Activated T-cell treated with anti-CD3 and anti-CD28 coated beads, Interleukin-2, amount 50 U/mL, for 1 hour (primary cell): ENCODE measurements at regions not wholly inside any gene's neighbourhood (a gene's known extent, or its start where the extent isn't known, plus 50 kb on each side); places are given as distances from the start of the nearest gene placed in this dataset.

Experiments
- DNase-seq: peaks from one replicate; pipeline ENCODE4 v3.0.0-alpha.2; 2020

- no peak for DNase-seq
These were observed 398.2 kb upstream of the MEF2C start for GRCh38 chr5:89281211-89281610.

GRCh38 chr5:89280103-89281037 lies 397.4 kb upstream of the MEF2C start:
- no peak for DNase-seq

- DNase-seq: no peak
These were observed 396.5 kb upstream of the MEF2C start for GRCh38 chr5:89279391-89280036.

- no peak for DNase-seq
These were observed 394.8 kb upstream of the MEF2C start for GRCh38 chr5:89277816-89278215.

GRCh38 chr5:89276566-89277305 lies 393.8 kb upstream of the MEF2C start:
- no peak for DNase-seq

- no peak for DNase-seq
These were observed 392.3 kb upstream of the MEF2C start for GRCh38 chr5:89275066-89275855.

GRCh38 chr5:89273289-89273688 lies 390.3 kb upstream of the MEF2C start:
- DNase-seq: no peak

GRCh38 chr5:89270901-89271300 lies 387.9 kb upstream of the MEF2C start:
- no peak for DNase-seq

- DNase-seq: no peak
These were observed 386.7 kb upstream of the MEF2C start for GRCh38 chr5:89269721-89270120.

- DNase-seq: no peak
These were observed 385.5 kb upstream of the MEF2C start for GRCh38 chr5:89268460-89268859.

- DNase-seq: no peak
These were observed 384.8 kb upstream of the MEF2C start for GRCh38 chr5:89267788-89268187.

- DNase-seq: no peak
These were observed 382.7 kb upstream of the MEF2C start for GRCh38 chr5:89265511-89266179.

GRCh38 chr5:89263846-89264245 lies 380.9 kb upstream of the MEF2C start:
- no peak for DNase-seq

- no peak for DNase-seq
These were observed 379.0 kb upstream of the MEF2C start for GRCh38 chr5:89262030-89262429.

- DNase-seq: no peak
These were observed 377.3 kb upstream of the MEF2C start for GRCh38 chr5:89260254-89260653.

- DNase-seq: no peak
These were observed 373.0 kb upstream of the MEF2C start for GRCh38 chr5:89255845-89256463.

- no peak for DNase-seq
These were observed 370.8 kb upstream of the MEF2C start for GRCh38 chr5:89253666-89254352.

GRCh38 chr5:89246864-89247263 lies 363.9 kb upstream of the MEF2C start:
- DNase-seq: no peak

- DNase-seq: no peak
These were observed 363.3 kb upstream of the MEF2C start for GRCh38 chr5:89246252-89246651.

- DNase-seq: no peak
These were observed 360.6 kb upstream of the MEF2C start for GRCh38 chr5:89243611-89244010.

- no peak for DNase-seq
These were observed 358.2 kb upstream of the MEF2C start for GRCh38 chr5:89241186-89241585.
